HG03432 (cell line): ENCODE measurements at regions not wholly inside any gene's neighbourhood (a gene's known extent, or its start where the extent isn't known, plus 50 kb on each side); places are given as distances from the start of the nearest gene placed in this dataset.

Experiments used
- ATAC-seq: cut with Tn5 transposase; IDR thresholded peaks from one replicate; pipeline ENCODE4 v1.9.1; 2021; ENCODE audit warnings: mild to moderate bottlenecking, moderate library complexity; ENCODE audit not compliant: unreplicated experiment

- ATAC-seq: no peak
Observed at GRCh38 chr4:3830774-3831528, 64.8 kb downstream of the ADRA2C start.

- no peak for ATAC-seq
Observed at GRCh38 chr4:3831529-3832150, 65.5 kb downstream of the ADRA2C start.

GRCh38 chr4:3832536-3833220 is 66.5 kb downstream of the ADRA2C start:
- ATAC-seq: no peak

GRCh38 chr4:3833326-3833989 is 67.3 kb downstream of the ADRA2C start:
- ATAC-seq: no peak

- no peak for ATAC-seq
Observed at GRCh38 chr4:3834186-3834662, 68.0 kb downstream of the ADRA2C start.

- ATAC-seq: no peak
Observed at GRCh38 chr4:3834663-3835521, 68.7 kb downstream of the ADRA2C start.

- no peak for ATAC-seq
Observed at GRCh38 chr4:3835527-3836405, 69.6 kb downstream of the ADRA2C start.

- ATAC-seq: no peak
Observed at GRCh38 chr4:3836406-3836755, 70.2 kb downstream of the ADRA2C start.

- ATAC-seq: no peak
Observed at GRCh38 chr4:3836756-3837601, 70.8 kb downstream of the ADRA2C start.

GRCh38 chr4:3838437-3839380 is 72.5 kb downstream of the ADRA2C start:
- ATAC-seq: no peak

GRCh38 chr4:3845094-3845743 is 79.0 kb downstream of the ADRA2C start:
- ATAC-seq: no peak

- ATAC-seq: no peak
Observed at GRCh38 chr4:3845744-3846429, 79.7 kb downstream of the ADRA2C start.

- ATAC-seq: no peak
Observed at GRCh38 chr4:3847211-3847940, 81.2 kb downstream of the ADRA2C start.

- ATAC-seq: no peak
Observed at GRCh38 chr4:3848323-3848722, 82.1 kb downstream of the ADRA2C start.

GRCh38 chr4:3849140-3849539 is 83.0 kb downstream of the ADRA2C start:
- no peak for ATAC-seq

GRCh38 chr4:3850128-3850527 is 83.9 kb downstream of the ADRA2C start:
- ATAC-seq: no peak
